ENCODE measurements at regions not wholly inside any gene's neighbourhood (a gene's known extent, or its start where the extent isn't known, plus 50 kb on each side); places are given as distances from the start of the nearest gene placed in this dataset.

DNA sequence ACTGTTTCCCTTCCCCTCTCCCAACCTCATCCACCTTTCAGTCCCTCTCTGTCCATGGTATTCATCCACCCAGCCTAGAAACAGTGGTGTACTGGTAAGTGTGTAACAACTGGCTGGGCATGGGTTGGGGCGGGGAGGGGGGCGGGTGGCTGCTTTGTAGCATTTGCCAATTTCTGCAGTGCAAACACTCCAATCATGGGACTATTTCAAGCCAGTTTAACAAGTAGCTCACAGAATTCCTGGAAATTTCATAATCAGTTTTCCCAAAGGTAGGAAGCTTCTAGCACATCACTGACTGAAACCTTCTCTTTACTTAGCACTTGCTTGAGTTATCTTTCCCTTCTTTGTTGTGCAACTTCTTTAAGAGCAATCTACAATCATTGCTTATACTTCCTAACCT lies 100.8 kb upstream of the WASF3 start:
- H3K36me3 ChIP-seq, result no peaks in the 10 kb centered on the region
- no peak for DNase-seq
- H3K27ac ChIP-seq, result no peak overlapping the region
- no peak for TF ChIP-seq POLR2A (IDR thresholded peaks at IDR 0.05)
- TF ChIP-seq, protein P1, sequence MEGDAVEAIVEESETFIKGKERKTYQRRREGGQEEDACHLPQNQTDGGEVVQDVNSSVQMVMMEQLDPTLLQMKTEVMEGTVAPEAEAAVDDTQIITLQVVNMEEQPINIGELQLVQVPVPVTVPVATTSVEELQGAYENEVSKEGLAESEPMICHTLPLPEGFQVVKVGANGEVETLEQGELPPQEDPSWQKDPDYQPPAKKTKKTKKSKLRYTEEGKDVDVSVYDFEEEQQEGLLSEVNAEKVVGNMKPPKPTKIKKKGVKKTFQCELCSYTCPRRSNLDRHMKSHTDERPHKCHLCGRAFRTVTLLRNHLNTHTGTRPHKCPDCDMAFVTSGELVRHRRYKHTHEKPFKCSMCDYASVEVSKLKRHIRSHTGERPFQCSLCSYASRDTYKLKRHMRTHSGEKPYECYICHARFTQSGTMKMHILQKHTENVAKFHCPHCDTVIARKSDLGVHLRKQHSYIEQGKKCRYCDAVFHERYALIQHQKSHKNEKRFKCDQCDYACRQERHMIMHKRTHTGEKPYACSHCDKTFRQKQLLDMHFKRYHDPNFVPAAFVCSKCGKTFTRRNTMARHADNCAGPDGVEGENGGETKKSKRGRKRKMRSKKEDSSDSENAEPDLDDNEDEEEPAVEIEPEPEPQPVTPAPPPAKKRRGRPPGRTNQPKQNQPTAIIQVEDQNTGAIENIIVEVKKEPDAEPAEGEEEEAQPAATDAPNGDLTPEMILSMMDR (IDR thresholded peaks at IDR 0.05 in 8 of 11, conservative IDR thresholded peaks at IDR 0.05 in 3 of 11), result no peak
- H3K9me3 ChIP-seq, result peaks cover 0 to 5% (median 0%) of the 10 kb centered on the region in 8 donors
- no peaks in the 10 kb centered on the region for H3K4me1 ChIP-seq
- WGBS, 5 donors, result 84 to 97% (median 88%) methylated on average over 2 of the region's 2 CpGs
- no peaks in the 10 kb centered on the region for H3K27me3 ChIP-seq (replicated peaks in 1 of 7)
- intact Hi-C loops (cut with DNase I; ENCODE audit: low total_unique reads), result no loop called here
- H3K4me3 ChIP-seq, result no peak overlapping the region

DNA sequence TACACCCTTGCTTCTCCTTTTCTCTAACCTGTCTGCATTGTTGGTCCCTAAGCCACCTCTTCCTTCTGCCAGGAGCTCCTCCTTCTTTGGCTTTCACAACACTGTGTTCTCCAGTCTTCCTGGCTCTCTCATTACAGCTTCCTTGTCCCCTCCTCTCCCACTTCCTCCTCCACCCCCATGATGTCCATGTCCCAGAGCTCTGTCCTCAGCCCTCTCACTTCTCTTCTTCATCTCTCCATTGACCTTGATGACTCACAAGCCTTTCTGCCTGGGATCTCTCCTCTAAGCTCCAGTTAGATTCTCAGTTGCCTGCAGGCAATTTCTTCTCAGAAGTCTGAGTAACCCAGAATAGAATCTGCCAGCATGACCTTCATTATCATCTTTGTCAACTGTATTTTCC lies 100.3 kb upstream of the WASF3 start:
- Histone ChIP-seq H3K36me3 (no peaks in the 10 kb centered on the region), H3K4me3 (no peak overlapping the region), H3K27me3 (replicated peaks in 1 of 7) (no peaks in the 10 kb centered on the region), H3K4me1 (no peaks in the 10 kb centered on the region), H3K27ac (no peak overlapping the region), H3K9me3 (no peaks in the 10 kb centered on the region)
- no peak for TF ChIP-seq POLR2A (IDR thresholded peaks at IDR 0.05)
- TF ChIP-seq, protein P1 (IDR thresholded peaks at IDR 0.05 in 8 of 11, conservative IDR thresholded peaks at IDR 0.05 in 3 of 11), result no peak
- intact Hi-C loops (cut with DNase I; ENCODE audit: low total_unique reads), result no loop called here
- no peak for DNase-seq

DNA sequence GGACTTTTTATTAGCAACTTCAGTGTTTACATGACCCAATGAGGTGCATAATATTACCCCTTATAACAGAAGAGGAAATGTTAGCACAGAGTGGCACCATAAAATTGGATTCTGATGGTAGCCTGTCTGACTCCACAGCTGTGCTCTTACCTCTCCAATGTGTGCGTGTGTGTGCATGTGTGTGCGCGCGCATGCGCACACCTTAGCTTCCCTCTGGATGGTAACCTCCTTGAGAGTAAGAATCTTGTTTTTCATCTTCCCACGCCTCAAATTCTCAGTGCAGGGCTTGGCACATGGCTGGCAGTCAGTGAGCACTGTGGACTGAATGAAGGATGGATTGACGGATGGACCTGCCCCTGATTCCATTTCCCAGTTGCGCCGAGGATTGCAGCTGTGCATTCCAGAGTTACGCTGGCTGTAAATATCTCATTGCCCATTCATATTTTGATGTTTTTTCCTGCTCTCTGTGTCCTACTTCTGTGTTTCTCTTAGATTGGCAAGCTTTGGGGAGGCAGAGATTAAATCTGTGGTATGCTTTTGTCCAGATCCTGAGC lies 99.2 kb upstream of the WASF3 start:
- intact Hi-C loops (cut with DNase I; ENCODE audit: low total_unique reads), result no loop called here
- Histone ChIP-seq H3K36me3 (no peaks in the 10 kb centered on the region), H3K4me1 (no peaks in the 10 kb centered on the region), H3K9me3 (no peaks in the 10 kb centered on the region), H3K27ac (no peak overlapping the region), H3K4me3 (no peak overlapping the region), H3K27me3 (replicated peaks in 1 of 7) (no peaks in the 10 kb centered on the region)
- no peak for DNase-seq
- WGBS, 5 donors, result 82 to 92% (median 85%) methylated on average over 10 of the region's 10 CpGs
- TF ChIP-seq POLR2AphosphoS5 (IDR thresholded peaks at IDR 0.05), result no peak
- TF ChIP-seq, protein P1 (IDR thresholded peaks at IDR 0.05 in 8 of 11, conservative IDR thresholded peaks at IDR 0.05 in 3 of 11), result no peak
- no peak for TF ChIP-seq POLR2A (IDR thresholded peaks at IDR 0.05)

DNA sequence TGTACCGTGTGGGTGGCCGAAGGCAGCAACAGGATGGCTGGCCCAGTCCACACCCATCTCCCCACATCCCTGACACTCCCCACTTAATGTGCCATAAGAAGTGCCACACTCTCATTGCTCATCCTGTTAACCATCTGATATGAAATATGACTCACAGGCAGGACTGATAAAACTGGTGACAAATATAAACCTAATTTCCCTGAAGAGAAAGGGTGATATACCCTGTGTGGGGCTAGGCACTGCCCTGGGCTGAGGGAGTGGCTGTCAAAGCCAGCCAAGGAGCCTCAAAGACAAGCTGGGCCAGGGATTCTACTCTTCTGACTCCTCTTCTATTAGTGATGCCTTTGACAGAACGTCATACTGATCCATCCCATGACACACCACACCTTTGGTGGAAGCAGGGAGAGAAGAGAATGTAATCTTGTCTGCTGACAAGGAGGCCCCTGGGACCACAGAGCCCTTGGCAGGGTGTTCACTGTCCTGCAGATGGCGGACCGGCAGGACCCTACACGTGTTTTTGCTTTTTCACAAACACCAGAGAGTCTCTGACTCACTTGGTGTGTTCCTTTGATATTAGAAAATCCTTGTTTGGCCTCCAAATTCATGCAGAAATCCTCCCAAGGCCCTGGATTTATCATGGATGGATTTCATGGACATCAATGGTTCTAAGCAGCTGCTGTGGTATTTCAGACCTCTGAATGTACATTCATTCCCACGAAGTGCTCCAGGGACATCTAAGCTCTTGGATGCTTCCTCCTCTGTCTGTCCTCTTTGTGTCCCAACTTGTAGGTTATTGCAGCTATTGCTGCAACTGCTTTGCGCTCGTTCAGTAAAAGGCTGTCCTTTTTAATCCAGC lies 98.0 kb upstream of the WASF3 start:
- H3K27ac ChIP-seq, result no peak overlapping the region
- no peaks in the 10 kb centered on the region for H3K9me3 ChIP-seq
- no peaks in the 10 kb centered on the region for H3K4me1 ChIP-seq
- intact Hi-C loops (cut with DNase I; ENCODE audit: low total_unique reads), result no loop called here
- DNase-seq, result no peak
- H3K36me3 ChIP-seq, result no peaks in the 10 kb centered on the region
- H3K27me3 ChIP-seq (replicated peaks in 1 of 7), result peaks cover 0 to 4% (median 0%) of the 10 kb centered on the region in 7 donors
- WGBS, 5 donors, result 70 to 77% (median 73%) methylated on average over 9 of the region's 9 CpGs
- H3K4me3 ChIP-seq, result no peak overlapping the region
- TF ChIP-seq, protein P1 (IDR thresholded peaks at IDR 0.05 in 8 of 11, conservative IDR thresholded peaks at IDR 0.05 in 3 of 11), result no peak
- TF ChIP-seq POLR2A (IDR thresholded peaks at IDR 0.05), result no peak
- no peak for TF ChIP-seq POLR2AphosphoS5 (IDR thresholded peaks at IDR 0.05)
